NCI-H82 treated with DMSO at 0.1 percent for 48 hours (cell line): ENCODE measurements at regions not wholly inside any gene's neighbourhood (a gene's known extent, or its start where the extent isn't known, plus 50 kb on each side); places are given as distances from the start of the nearest gene placed in this dataset.

ENCODE experiments used
- DNase-seq: peaks from one replicate; lab custom pipeline; 2025; ENCODE audit not compliant: unreplicated experiment; lab: John Stamatoyannopoulos, UW

DNA sequence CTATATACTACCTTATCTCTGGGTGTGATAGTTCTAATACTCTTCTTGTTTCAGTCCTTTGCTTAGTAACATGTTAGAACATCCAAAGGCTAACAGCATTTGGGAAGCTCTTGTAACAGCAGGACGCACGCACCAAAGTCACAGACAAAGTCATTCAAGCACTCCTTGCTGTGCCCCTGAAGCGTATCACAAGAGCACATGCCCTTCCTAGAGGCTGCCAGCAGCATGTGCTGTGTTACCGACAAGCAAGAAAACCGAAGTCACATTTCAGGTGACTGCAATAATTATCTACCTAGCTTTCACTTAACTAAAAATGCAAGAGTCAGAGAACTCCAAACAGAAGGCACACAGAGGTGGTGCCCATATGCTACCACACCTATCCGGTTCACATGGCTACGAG, 194.1 kb downstream of the KLF12 start:
- no peak for DNase-seq

- no peak for DNase-seq
Observed at GRCh38 chr13:73939603-73940002, 194.6 kb downstream of the KLF12 start.

DNA sequence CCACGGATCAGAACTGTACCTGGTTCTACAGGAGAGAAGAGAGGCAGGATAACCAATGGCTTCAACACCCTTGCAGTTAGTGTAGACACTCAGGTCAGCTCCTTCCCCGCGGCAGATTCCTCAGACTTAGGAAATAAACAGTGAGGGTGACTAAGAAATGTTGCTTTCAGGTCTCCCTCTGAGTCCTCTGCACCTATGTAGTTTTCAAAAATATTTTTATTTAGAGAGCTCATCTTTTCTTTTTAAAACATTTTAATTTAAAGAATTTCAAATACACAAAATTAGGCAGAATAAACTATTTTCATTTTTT, 195.2 kb downstream of the KLF12 start:
- no peak for DNase-seq

GRCh38 chr13:73938372-73939070, 195.7 kb downstream of the KLF12 start:
- no peak for DNase-seq

GRCh38 chr13:73937441-73937840, 196.8 kb downstream of the KLF12 start:
- no peak for DNase-seq

GRCh38 chr13:73935991-73936390, 198.2 kb downstream of the KLF12 start:
- DNase-seq = no peak

- DNase-seq = no peak
Observed at GRCh38 chr13:73934771-73935170, 199.4 kb downstream of the KLF12 start.

DNA sequence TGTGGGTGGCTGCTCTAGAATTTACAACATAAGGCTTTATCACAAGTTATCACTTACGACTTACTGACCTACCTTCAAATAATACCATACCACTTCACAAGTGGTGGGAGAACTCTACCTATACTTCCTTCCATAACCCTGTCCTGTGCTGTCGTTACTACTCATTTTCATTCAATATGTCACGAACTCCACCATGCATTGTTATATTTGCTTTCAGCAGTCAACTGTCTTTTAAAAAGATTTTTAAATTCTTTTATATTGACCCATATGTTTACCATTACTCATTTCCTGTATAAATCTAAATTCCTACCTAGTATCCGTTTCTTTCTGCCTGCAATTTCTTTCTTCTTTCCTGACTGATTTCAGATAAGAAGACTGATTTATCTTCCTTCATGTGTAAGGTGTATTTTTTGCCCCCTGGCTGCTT, 200.0 kb downstream of the KLF12 start:
- no peak for DNase-seq

- DNase-seq = no peak
Observed at GRCh38 chr13:73933795-73934194, 200.4 kb downstream of the KLF12 start.

DNA sequence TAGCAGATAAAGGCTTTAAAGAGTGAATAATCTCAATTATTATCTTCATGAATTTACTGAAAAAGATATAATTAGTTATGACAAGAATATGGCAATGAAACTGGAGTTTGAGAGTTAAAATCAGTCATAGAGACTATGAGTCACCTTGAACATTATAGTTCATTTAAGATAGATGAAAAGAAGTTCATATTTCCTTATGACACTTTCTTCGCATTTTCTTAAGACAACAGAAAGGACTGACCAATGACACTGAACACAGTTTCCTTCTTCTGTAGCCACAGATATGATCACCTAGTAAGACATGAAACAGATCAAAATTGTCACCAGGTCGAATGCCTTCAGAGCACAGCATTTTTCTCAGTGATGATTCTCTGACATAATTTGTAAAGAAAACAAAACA, 202.1 kb downstream of the KLF12 start:
- no peak for DNase-seq

- no peak for DNase-seq
Observed at GRCh38 chr13:73929287-73929932, 204.8 kb downstream of the KLF12 start.

DNA sequence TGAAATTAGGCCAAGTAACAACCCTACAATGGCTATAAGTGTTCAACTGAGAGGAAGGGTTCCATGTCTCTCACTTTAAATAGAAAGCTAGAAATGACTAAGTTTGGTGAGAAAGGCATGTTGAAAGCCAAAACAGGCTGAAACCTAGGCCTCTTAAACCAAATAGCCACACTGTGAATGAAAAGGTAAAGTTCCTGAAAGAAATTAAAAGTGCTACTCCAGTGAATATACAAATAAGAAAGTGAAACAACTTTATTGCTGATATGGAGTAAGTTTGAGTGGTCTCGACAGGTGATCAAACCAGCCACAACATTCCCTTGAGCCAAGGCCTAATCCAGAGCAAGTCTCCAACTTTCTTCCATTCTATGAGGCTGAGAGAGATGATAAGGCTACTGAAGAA, 209.6 kb downstream of the KLF12 start:
- DNase-seq = no peak

GRCh38 chr13:73922493-73923393, 211.5 kb downstream of the KLF12 start:
- DNase-seq = no peak

DNA sequence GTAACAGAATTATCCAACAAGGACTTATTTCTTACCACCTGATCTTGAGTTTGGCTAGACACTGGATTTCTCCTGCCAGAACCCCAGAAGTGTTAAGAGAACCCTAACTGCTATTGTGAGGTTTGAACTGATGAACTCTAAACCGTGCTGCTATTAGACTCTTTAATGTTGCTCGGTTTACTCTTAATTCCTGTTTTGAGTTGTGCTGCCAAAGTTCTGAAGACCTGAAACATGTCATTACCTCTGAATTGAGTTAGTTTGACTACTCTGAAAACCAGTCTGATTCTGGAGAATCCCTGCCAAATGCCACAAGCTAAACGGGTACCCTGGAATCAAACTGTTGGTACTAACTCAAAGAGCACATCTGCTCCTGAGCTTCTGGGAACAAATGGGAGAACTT, 215.5 kb downstream of the KLF12 start:
- no peak for DNase-seq

- DNase-seq = no peak
Observed at GRCh38 chr13:73913751-73914518, 220.3 kb downstream of the KLF12 start.

DNA sequence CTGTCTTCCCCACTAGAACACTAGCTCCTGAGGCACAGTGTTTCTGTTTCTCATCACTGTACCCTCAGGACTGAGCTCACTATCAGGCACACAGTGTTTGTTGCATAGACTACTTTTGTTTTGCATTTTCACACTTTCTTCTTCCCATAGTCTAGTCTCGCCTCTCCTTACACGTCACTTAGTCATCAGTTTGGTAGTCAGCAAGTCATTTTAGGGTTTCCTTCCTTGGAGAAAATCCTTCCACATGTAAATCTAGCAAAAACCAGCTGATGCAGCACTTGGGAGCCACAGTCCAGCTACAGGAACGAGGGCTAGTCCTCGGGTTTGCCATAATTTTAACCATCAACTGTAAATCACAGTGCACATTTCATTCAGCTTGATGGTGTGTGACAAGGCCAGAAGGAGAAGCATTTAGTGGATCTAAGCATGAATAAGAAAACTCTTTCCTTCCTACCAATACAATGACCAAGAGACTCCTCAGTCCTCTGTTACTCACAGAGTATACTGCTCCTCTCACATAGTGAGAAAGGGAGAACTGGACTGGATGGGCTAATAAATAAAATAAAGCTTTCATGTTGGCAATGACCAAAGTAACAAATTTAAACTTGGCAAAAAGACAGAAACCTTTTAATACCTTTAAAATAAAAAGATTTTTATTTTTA, 221.0 kb downstream of the KLF12 start:
- no peak for DNase-seq

- DNase-seq = no peak
Observed at GRCh38 chr13:73911361-73911760, 222.8 kb downstream of the KLF12 start.

GRCh38 chr13:73910733-73911132, 223.5 kb downstream of the KLF12 start:
- no peak for DNase-seq

DNA sequence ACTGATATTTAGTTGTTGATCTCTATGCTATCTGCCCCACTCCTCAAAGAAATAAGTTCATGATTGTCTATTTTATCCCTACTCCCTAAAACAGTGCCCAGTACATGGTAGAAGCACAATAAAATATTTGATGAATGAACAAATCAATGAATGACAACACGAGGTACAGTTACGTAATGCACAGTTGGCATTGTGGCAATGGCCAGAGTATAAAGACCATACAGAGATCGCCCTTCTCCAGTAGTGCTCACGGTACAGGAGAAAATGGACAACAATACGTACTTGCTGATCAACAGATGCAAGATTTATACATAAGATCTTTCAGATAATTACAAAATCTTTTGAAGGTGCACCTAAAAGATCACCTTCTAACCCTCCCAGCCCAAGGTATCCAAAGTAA, 225.4 kb downstream of the KLF12 start:
- DNase-seq = no peak

GRCh38 chr13:73904625-73905024, 229.6 kb downstream of the KLF12 start:
- DNase-seq = no peak

DNA sequence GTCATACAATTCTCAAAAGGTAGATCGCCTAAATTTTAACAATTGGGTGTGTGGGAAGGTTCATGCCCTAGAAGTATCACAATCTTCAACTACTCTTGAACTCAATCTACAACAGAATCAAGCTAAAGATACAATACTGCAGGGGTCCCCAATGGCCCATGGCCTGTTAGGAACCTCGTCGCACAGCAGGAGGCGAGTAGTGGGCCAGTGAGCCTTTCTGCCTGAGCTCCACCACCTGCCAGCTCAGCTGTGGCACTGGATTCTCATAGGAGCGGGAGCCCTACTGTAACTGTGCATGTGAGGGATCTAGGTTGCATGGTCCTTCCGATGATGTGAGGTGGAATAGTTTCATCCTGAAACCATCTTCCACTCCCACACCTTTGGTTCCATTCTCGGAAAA, 230.6 kb downstream of the KLF12 start:
- no peak for DNase-seq
